NCI-H1930 (cell line): ENCODE measurements at regions not wholly inside any gene's neighbourhood (a gene's known extent, or its start where the extent isn't known, plus 50 kb on each side); places are given as distances from the start of the nearest gene placed in this dataset.
"Not testable (repeated sequence)": the region's sequence is repeated elsewhere in the genome, so short reads cannot be mapped to it uniquely, and the experiment has no call there.

Experiments used
- DNase-seq, 2 experiments: peaks; one replicate each; lab custom pipeline; 2025; lab: John Stamatoyannopoulos, UW

DNA sequence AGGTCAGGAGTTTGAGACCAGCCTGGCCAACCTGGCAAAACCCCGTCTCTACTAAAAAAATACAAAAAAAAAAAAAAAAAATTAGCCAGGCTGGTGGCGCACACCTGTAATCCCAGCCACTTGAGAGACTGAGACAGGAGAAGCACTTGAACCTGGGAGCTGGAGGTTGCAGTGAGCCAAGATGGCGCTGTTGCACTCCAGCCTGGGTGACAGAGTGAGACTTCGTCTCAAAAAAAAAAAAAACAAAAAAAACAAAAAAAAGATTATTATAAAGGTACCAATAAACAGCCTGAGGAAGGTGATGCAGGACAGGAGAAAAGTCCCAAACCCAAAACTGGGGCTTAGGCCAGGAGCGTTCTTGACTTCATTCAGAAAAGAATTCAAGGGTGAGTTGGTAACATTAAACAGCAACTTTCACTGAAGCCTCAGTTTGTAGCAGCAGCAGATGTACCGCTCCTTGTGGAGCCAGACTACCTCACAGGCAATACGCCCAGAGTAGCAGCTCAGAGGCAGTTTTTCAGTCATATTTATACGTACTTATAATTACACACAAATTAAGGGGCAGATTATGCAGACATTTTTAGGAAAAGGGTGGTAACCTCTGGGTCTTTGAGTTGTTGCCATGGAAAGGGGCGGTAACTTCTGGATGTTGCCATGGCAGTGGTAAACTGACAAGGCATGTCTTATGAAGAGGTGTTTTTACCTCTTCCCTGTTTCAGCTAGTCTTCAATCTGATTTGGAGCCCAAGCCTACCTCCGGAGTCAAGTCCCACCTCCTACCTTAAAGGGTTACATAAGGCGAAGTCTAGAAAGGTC lies 1596.6 kb upstream of the CELF4 start:
- no peak for DNase-seq

DNA sequence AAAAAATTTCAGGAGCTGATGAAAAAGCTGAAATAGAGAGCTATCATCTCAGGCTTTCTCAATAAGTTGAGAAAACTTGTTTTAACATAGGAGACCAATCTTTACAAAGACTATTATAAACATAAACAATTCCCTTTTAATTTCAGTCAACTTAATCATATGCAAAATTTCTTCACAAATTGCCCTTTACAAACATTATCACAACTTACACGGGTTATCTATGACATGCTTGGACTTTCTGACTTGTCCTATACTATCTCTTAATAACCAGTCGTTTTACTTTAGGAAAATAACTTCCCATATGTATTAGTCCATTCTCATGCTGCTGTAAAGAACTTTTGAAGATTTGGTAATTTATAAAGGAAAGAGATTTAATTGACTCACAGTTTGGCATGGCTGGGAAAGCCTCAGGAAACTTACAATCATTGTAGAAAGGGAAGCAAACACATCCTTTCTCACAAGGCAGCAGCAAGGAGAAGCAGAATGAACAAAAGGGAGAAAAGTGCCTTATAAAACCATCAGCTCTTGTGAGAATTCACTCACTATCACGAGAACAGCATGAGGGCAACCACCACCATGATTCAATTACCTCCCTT lies 1583.7 kb upstream of the CELF4 start:
- no peak for DNase-seq

DNA sequence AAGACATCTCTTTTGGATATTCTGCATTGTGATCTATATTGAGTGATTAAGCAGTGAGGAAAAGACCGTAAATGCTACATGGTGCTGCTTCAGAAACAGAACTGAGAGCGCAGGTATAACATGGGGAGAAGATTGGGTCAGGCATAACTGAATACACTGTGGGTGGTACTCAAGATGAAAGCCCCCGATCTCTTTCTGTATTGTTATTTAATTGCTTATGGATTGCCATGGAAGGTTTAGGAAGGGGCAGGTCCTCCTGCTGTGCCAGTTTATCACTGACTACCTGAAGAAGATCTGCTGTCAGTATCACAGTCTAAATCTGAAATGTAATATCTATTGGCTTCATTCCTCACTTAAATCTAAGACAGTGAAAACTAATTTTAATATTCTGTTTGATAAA lies 1568.7 kb upstream of the CELF4 start:
- DNase-seq: no peak

DNA sequence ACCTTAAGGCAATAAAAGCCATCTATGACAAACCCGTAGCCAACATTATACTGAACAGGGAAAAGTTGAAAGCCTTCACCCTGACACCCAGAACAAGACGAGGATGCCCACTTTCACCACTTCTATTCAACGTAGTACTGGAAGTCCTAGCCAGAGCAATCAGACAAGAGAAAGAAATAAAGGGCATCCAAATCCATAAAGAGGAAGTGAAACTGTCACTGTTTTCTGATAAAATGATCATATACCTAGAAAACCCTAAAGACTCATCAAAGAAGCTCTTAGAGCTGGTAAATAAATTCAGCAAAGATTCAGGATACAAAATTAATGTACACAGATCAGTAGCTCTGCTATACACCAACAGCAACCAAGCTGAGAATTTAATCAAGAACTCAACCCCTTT lies 1561.9 kb upstream of the CELF4 start:
- not testable (repeated sequence) for DNase-seq

DNA sequence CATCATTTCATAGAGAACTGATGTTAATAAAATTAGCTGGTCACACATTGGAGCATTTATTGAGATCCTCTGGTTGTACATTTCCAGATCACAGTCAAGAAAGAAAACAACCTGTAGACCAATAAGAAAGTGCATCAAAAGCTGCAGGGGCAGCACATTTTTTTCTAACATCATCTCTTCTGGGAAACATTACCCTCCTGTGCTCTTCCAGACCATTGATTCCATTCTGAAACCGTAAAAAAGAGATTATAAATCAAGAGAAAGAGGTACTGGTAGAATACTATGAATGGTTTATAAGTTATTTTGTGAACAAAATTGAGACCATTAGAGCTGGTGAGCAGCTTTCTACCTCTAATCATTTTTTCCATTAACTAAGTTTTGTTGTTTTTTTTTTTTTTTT lies 1548.2 kb upstream of the CELF4 start:
- no peak for DNase-seq

DNA sequence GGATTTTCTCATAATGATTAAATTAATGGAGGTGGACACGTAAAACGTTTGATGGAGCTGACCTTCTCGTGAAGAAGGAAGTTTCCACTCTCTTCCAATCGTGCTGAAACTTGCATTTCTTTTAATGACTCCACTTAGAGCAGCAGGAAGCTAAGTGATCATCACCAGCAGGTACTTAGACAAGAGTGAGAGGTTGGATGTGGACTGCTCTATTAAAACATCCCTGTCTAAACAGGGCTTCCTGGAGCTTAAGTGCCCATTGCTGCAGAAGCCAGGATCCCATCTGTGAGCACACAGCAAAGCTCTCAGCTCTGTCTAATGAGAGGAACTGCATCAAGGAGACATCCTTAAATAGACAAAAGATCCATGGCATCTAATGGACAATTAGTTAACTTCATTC lies 1539.5 kb upstream of the CELF4 start:
- DNase-seq: no peak

DNA sequence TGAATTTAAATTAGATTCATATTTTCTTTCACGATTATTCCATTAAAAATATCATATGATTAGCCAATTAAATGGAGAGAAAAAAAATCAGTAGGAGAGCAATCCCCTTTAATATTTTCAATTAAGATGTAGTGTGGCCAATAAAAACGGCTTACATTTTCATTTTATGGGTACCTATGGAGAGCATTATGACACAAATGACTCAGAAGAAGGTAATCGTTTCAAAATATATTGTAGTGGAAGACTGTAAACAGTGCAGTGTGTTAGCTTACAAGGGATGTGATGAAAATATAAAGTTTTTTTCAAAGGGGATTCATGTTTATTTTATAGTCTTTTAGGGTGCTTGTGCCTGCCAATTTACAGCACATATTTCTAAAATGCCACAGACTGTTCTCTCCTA lies 1507.4 kb upstream of the CELF4 start:
- no peak for DNase-seq

DNA sequence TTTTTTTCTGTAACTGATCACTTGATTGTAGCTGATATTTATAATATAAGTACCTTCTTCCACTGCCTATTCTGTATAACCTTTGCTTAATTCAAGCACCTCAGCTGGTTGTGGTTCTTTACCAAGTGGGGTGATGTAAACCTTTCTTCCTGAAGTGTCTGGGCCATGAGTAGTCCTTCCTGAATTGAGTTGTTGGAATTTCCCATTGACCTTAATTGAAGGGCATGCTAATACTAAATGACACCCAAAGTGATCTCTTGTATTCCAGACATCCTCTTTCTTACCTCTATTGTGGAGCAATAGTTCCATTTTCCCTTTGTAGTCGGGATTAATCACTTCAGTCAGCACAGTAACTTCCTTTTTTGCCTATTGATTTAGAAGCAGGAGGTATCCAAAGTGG lies 1496.8 kb upstream of the CELF4 start:
- no peak for DNase-seq

DNA sequence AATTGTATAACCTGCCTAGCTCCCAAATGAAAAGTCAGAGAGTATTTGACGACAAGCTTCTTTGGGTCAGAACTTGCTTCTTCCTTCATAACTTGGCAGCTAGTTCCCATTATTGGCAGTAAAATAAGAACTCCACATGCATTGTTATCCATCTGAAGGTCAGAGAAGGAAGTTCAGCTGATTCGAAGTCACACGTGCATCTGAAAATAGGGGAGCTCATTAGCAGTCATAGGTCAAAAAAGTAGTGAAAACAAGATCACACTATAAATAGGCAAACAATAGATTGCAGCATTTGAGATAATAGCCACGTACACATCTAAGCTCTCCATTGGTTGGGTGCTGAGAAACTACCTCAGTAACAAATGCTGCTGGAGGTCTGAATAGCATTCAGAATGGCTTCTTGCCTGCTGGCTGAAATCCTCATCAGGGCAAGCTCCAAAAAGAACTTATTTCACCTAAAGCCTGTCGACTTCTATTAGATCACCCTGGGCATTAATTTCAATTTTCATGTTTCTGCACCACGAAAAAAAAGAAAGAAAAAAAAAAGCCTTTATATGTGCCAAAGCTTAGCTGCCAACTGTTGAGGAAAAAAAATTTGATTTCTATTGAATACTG lies 1492.9 kb upstream of the CELF4 start:
- DNase-seq: no peak

DNA sequence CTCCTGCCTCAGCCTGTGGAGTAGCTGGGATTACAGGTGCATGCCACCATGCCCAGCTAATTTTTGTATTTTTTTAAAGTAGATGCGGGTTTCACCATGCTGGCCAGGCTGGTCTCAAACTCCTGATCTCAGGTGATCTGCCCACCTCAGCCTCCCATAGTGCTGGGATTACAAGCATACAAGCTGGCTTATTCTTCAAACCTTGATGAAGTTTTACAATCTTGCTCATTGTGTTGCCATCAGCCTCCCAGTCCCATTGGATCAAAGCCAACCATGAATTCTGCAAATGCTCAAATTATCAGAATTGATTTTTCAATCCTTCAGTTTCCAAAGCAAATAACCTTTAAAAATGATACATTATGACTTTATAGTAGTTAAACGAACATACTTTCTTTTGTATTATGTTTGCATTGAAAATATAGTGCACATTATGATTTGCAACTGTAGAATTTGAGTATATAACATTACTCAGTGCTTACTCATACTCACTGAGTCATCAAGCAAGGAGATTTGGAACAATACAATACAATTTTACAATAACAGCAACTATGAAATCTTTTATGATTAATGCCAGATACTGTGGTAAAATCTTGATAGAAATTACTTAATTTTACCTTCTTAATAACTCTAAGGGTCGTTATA lies 1491.9 kb upstream of the CELF4 start:
- DNase-seq: no peak

DNA sequence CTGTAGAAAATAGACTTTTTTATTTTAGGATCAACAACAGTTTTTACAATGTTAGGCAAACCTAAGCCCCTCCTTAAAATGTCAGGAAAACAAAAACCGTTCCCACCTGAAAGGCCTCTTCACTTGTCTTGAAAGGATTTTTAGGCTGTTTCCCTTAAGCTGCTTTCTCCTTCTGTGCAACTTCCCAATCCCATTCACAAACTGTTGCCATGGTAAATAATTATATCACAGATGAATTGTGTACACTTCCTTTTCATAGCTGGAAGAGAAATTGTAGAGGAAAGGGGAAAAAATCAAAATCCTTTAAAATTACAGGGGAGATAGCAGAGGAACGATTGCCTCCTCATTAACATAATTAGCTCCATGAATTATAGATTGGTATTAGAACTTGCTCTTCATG lies 1488.0 kb upstream of the CELF4 start:
- DNase-seq: peak in 1 of 2 experiments; percentile 15

DNA sequence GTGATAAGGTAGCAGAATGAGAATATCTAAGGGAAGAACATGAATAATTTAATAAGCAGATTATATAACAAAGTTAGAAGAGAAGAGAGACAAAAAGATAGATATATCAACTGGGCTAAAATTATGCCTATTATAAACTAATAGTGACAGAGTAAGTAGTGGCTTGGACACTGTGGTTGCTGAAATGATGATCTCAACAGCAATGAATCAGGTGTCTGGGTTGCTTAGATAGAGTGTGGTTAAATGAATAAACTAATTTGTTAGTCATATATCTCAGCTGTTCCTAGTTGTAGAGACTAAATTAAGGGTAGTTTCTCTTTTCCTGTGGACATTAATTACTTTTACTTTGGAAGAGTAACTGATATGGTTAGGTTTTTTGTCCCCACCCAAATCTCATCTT lies 1485.4 kb upstream of the CELF4 start:
- DNase-seq: no peak

DNA sequence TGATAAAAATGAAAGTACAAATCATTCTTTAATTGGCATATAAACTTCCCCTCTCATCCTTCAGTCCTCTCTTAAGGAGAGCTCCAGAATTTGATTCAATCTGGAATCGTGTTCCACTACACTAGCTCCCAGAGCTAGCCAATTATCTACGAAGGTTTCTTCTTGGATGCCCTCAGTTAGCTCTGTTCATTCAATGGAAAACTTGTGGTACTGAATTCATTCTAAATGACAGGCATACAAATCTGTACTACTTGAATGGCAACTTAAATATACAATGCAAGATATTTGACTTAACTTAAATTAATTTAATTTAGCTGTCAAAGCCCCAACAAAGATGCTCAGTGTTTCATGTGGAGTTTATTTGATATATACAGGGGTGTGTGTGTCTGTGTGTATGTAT lies 1474.2 kb upstream of the CELF4 start:
- no peak for DNase-seq

DNA sequence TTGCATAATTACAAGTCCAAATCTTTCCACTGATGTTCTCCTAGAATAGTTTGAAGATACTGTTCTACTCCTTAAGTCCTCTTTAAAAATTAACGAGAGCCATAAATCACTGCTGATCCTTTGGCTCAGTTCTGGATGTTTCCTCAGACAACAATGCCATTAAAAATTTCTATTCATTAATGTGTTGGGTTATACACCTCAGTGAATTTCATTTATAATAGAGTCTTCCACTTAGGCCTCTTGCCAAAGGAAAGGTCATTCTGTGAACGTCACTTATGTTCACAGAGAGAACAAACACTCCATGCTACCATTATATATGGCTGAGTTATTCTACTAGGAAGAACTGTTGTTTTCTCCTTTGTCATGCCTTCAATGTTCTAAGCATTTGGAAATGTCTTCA lies 1472.3 kb upstream of the CELF4 start:
- no peak for DNase-seq

DNA sequence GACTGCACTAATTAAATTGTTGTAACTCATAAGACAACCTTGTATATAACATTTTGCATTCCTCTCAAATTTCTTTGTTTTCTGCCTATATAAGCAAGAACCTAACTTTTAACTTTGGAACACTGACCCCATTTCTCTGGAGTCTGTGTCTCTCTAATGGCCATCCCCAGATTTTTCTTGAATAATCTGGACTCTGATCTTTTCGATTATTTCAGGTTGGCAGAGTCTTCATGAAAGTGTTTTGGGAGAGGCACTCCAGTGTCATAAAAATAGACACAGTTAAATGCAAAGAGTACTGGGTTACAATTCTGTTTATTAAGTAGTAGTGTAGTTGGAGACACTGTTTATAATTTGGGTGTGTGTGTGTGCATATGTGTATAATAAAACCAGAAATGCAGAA lies 1467.7 kb upstream of the CELF4 start:
- no peak for DNase-seq

DNA sequence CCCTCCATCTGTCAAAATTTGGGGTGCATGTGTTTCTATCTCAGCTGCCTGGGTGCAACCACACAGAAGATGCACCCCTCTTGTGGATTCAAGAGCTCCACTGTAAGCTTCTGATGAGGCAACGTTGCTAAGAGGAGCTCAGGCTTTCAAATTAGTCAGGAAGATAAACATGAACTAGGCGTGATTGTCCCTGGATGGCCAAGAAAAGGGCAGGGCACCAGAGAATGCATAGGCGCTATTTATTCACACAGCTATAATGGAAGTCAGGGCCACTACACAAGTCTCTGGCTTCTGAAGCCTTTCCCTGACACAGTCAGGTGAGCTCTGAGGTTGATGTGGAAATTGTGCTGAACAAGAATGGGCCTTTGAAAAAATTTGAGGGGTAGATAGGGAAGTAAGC lies 1466.0 kb upstream of the CELF4 start:
- DNase-seq: no peak

DNA sequence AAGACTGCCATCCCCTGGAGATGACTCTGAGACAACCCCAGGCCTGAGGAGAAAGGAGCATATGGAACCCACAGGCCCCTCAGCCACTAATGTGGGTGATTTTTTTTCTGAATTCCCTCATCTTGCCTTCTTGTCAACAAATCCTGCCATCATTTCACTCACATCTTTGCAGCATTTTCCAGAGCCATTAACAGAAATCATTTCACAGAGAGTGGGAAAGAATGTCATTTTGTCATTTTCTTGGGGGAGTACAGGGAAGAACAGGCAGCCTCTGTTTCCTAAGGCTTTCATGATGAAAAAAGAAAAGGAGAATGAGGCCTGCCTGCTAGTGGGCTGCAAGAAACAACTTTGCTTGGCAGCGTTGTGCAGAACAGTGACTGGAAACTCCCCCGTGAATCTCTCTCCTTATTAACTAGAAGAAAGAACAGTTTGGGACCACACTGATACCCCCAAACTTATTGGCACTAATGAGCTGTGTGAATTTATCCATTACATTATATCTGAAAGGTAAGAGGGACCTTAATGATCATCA lies 1464.6 kb upstream of the CELF4 start:
- no peak for DNase-seq

DNA sequence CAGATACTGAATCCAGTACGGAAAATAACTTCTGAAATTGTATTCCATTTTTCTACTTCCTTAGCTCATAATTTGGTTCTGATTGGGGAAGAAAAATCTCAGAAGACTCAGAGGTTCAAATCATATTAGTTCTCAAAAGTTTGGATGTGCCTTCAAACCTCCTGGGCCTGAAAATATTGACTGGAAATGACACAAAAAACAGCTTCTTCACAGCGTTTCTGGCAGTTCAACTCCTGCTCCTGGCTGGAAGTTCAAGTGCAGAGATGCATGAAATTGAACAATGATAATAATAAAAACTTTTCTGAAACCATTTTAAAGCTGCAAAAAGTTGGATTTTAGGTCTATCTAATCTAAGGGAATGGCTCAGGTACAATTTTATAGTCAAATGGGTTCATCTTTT lies 1459.9 kb upstream of the CELF4 start:
- no peak for DNase-seq

DNA sequence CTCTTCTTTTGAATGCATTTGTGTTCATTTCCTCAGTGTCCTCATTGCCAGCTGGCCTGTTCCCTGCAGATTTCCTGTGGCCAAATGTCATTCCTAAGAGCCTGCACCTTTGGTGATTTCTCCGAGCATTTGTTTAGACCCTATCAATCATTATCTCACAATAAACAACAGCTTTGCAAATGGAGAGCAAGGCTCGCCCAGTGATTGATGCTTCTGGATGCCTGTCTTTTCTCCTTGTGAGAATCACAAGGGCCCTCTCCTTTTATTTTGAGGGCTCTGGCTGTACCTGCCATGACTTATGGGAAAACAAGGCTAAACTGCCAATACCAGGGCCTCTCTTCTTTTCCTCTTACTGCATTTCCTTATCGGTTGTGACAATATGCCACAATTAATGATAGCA lies 1454.4 kb upstream of the CELF4 start:
- no peak for DNase-seq

DNA sequence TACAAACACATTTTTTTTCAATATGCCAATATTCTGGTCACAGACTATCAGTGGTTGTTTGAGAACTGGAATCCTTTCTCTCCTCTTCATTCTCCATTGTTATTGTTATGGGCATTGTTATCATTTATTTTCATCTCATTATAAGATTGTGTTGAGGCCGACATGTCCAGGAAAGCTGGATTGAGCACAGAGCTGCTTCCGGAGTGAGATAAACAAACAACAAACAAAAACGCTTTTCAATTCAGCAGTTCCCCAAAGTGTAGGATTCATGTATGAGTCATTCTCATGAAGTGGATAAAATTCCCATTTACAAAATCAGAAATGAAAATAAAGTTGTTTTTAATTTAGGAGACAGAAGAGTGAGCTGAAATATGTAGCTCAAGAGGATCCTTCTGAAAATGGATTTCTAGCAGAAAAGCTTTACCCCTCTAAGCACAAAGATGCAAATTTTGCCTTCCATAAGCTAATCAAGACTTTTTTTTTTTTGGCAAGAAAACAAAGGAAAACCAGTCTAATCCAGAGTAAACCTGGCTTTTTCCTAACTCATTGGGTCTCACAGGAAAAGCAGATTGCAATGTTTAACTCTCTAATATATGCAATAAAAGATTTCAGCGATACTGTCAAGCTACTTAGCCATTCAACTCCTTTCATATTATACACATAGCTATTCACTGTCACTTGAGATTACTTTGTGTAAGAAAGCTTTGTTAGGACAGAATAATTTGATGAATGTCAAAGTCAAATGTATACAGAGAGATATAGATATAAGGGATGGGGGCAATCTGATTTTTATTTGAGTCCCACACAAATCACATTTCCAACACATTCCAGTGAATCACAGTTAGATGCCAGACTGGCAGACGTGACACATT lies 1441.7 kb upstream of the CELF4 start:
- no peak for DNase-seq

DNA sequence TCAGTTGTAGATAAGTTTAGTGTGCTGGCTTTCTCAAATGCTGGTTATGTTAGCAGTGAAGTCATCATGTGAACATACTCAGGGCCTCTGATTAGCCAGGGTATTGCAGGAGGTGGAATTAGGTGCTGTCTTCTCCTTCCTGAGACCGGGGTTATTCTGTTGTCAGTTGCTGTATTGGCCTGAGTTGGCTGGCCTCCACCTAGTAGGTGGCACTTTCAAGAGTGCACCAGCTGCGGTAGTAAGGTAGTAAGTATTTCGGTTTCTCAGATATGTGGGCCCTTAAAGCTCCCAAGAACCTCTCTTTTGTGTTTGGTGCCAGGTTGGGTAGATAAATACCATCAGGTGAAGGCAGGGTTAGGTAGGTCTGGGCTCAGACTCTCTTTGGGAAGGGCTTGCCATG lies 1430.5 kb upstream of the CELF4 start:
- DNase-seq: no peak

DNA sequence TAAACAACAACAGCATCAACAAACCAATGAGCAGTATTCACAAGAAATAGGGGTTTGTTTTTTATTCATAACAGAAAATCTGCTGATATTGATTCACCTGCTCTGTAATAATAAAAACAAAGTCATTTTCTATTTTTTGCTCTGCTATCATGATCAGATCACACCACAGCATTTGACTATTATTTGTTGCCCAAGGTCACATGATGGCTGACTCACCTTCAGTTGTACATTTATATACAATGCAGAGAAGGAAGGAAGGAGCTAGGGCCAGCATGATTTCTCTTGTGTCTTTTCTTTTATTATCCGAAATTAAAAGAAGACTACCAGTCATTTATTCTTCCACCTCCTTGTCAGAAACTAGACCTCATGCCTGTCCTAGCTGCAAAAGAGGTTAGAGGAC lies 1427.7 kb upstream of the CELF4 start:
- peak in 1 of 2 experiments; percentile 8 for DNase-seq
